Forelimb muscle (tissue), 1 donor: ENCODE measurements at regions not wholly inside any gene's neighbourhood (a gene's known extent, or its start where the extent isn't known, plus 50 kb on each side); places are given as distances from the start of the nearest gene placed in this dataset.

ENCODE experiments used
- DNase-seq: peaks from one replicate; pipeline ENCODE4 v3.0.0-alpha.2; 2013; ENCODE audit warnings: low read depth

GRCh38 chr16:73157861-73158260 is 109.9 kb upstream of the ZFHX3 start:
- no peak for DNase-seq

- DNase-seq: no peak
Measured at GRCh38 chr16:73154063-73154870, 106.3 kb upstream of the ZFHX3 start.

GRCh38 chr16:73152386-73153125 is 104.6 kb upstream of the ZFHX3 start:
- no peak for DNase-seq

- DNase-seq: no peak
Measured at GRCh38 chr16:73151941-73152340, 104.0 kb upstream of the ZFHX3 start.

- DNase-seq: no peak
Measured at GRCh38 chr16:73151225-73151624, 103.3 kb upstream of the ZFHX3 start.

- DNase-seq: no peak
Measured at GRCh38 chr16:73150786-73151185, 102.9 kb upstream of the ZFHX3 start.

- no peak for DNase-seq
Measured at GRCh38 chr16:73149334-73149733, 101.4 kb upstream of the ZFHX3 start.

- no peak for DNase-seq
Measured at GRCh38 chr16:73147958-73148357, 100.0 kb upstream of the ZFHX3 start.

GRCh38 chr16:73145166-73145880 is 97.4 kb upstream of the ZFHX3 start:
- no peak for DNase-seq

GRCh38 chr16:73143576-73144422 is 95.9 kb upstream of the ZFHX3 start:
- no peak for DNase-seq

- DNase-seq: no peak
Measured at GRCh38 chr16:73143002-73143401, 95.1 kb upstream of the ZFHX3 start.

- DNase-seq: no peak
Measured at GRCh38 chr16:73142053-73142854, 94.3 kb upstream of the ZFHX3 start.

GRCh38 chr16:73140929-73141328 is 93.0 kb upstream of the ZFHX3 start:
- DNase-seq: no peak

- no peak for DNase-seq
Measured at GRCh38 chr16:73131156-73131862, 83.4 kb upstream of the ZFHX3 start.

- DNase-seq: no peak
Measured at GRCh38 chr16:73129455-73129854, 81.5 kb upstream of the ZFHX3 start.

GRCh38 chr16:73126525-73126853 is 78.6 kb upstream of the ZFHX3 start:
- DNase-seq: no peak

GRCh38 chr16:73125850-73126524 is 78.1 kb upstream of the ZFHX3 start:
- DNase-seq: no peak

GRCh38 chr16:73124665-73125375 is 76.9 kb upstream of the ZFHX3 start:
- no peak for DNase-seq

- no peak for DNase-seq
Measured at GRCh38 chr16:73124097-73124652, 76.2 kb upstream of the ZFHX3 start.
